DMS 273 (cell line): ENCODE measurements at regions not wholly inside any gene's neighbourhood (a gene's known extent, or its start where the extent isn't known, plus 50 kb on each side); places are given as distances from the start of the nearest gene placed in this dataset.

ENCODE experiments used
- DNase-seq: peaks from one replicate; lab custom pipeline; 2025; ENCODE audit not compliant: unreplicated experiment; lab: John Stamatoyannopoulos, UW

GRCh38 chr5:72035831-72036230 is 71.4 kb upstream of the MAP1B start:
- no peak for DNase-seq

GRCh38 chr5:72036951-72037350 is 70.3 kb upstream of the MAP1B start:
- no peak for DNase-seq

- no peak for DNase-seq
Measured at GRCh38 chr5:72040513-72040912, 66.8 kb upstream of the MAP1B start.

- no peak for DNase-seq
Measured at GRCh38 chr5:72041654-72042053, 65.6 kb upstream of the MAP1B start.

GRCh38 chr5:72042097-72042496 is 65.2 kb upstream of the MAP1B start:
- no peak for DNase-seq

GRCh38 chr5:72045692-72046091 is 61.6 kb upstream of the MAP1B start:
- no peak for DNase-seq

- no peak for DNase-seq
Measured at GRCh38 chr5:72046106-72046505, 61.2 kb upstream of the MAP1B start.

- no peak for DNase-seq
Measured at GRCh38 chr5:72055636-72056035, 51.6 kb upstream of the MAP1B start.
